NCI-H524 (cell line): ENCODE measurements at regions not wholly inside any gene's neighbourhood (a gene's known extent, or its start where the extent isn't known, plus 50 kb on each side); places are given as distances from the start of the nearest gene placed in this dataset.
"Not testable (repeated sequence)": the region's sequence is repeated elsewhere in the genome, so short reads cannot be mapped to it uniquely, and the experiment has no call there.

ENCODE experiments used
- DNase-seq, 2 experiments: peaks; one replicate each; lab custom pipeline; 2025; lab: John Stamatoyannopoulos, UW

DNA sequence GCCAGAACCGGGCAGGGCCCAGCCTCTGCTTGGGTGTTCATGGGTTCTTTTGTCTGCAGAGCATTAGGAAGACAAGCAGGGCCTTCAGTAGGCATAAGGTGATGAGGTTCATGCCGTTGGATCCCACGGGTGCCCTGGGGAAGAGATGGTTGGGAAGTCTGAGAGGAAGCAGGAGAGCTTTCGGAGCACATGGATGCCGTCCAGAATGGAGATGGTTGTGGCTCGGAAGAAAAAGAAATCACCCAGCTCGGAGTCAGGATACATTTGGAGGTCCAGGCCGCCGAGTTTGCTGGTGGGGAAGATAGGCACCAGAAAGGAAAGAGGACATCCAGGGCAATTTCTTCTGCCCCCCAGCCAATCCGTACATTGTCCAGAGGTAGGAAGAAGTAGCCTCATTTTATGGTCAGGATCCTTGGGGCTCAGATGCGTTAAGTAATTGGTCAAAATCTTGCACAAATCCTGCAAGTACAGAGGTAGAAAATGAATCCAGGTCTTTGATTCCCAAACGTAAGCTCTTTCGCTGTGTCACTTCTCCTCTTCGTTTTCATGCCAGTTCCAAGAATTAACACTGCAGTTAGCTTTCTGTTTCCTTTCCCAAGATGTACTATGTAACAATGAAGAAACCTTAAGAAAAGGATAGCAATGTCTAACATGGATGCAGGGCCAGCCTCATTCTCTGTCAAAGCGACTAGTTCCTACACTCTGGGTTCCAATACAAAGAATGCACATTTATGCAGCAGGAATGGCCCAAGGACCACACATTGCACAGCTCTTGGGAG lies 147.8 kb upstream of the KLF6 start:
- no peak for DNase-seq

DNA sequence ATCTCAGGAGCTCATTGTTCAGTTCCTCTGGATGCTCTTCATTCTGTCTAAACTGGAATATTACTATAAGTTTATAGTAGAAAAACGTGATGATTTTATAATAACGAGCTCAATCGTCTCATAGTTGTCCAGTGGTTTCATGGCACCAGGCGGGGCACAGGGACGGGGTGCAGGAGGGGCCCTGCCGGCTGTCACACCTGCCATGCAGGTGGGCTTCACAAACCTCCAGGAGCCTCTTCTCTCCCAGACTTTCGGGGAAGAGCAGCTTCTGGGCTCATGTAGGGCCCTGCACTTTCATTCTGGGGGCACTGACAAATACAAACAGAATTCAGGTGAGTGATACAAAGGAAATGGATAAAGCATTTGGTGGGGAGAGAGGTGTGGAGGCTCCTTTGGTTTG lies 146.9 kb upstream of the KLF6 start:
- no peak for DNase-seq

- DNase-seq = no peak
Observed at GRCh38 chr10:3931224-3931623, 146.2 kb upstream of the KLF6 start.

DNA sequence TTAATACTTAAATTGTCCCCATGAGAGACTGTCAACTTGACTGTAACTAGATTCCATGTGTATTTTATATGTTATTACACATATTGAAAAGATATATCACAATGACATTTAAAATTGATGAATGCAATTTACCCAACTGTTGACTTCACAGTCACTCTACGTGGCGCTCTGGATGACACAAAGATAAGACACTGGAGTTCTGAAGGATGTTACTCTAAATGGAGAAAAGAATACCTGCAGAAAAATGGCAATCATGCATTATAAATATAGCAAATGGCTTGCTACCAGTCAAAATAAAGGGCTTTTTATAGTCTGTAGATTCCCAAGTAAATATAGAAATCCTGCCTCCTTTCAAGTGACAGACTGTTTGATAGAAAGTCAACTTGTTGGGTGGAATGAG lies 143.6 kb upstream of the KLF6 start:
- no peak for DNase-seq

- DNase-seq = no peak
Observed at GRCh38 chr10:3928078-3928477, 143.1 kb upstream of the KLF6 start.

GRCh38 chr10:3926675-3927525 lies 141.9 kb upstream of the KLF6 start:
- DNase-seq = no peak

- DNase-seq = no peak
Observed at GRCh38 chr10:3926258-3926657, 141.2 kb upstream of the KLF6 start.

DNA sequence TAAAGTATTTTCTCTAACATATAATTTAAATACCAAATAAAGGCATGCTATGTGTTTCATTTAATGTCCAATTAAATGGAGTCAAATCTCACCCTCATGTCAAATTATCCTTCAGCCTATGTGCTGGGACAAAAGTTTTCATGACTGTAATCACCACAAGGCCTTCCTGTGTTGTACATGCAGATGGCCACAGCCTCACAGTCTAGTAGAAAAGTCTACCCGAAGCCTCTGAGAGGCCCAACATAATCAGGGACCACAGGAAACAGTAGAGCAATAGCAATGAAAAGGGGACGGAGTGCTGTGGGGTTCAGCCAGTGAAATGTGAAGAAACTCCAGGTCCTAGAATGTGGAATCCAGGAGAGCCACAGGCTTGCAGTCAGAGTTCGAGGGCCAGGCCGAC lies 140.2 kb upstream of the KLF6 start:
- DNase-seq = no peak

DNA sequence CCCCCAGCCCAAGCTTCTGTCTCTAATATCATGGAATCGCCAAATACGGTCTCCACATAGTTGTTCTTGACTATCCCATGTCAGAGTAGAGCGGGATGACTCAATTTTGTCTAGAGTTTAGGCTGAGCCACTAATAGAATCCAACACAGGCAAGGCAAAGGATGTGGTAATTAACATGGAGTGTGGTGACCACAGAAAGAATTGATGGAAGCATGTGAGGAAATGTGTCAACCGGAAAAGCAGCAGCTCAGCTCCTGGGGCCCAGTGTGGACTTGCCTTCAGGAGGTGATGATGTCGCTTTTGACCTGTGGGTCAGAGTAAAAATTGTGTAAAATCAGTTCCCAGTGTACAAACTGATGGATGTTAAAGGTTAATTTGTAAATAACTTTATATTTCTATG lies 139.3 kb upstream of the KLF6 start:
- DNase-seq = no peak

- no peak for DNase-seq
Observed at GRCh38 chr10:3923033-3923432, 138.0 kb upstream of the KLF6 start.

DNA sequence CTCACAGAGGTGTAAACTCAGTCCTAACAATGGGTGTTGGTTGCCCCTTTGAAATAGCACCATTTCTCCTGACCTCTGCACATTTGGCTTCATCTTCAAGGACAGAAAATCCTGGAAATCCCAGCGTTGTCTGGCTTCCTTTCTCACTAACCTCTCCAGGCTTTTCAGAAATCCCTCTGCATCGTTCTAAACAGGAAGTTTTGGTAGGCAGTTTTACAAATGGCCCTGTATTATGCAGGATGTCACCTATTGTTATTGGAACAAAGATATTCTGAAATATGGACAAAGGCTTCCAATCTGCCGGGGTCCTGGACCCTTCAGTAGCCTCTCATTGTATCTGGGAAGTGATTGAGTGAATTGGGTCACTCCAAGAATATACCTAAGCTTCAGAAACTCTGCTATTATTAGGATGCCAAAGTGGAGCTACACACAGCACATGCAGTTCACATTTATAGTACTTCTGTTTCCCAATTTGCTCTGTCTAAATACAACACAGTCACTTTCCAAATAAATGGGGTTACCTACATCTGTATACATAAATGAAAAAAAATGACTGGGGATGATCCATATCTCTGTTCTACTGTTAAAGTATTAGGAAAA lies 134.8 kb upstream of the KLF6 start:
- no peak for DNase-seq

- DNase-seq = not testable (repeated sequence)
Observed at GRCh38 chr10:3917392-3917791, 132.4 kb upstream of the KLF6 start.

- no peak for DNase-seq
Observed at GRCh38 chr10:3914733-3915132, 129.7 kb upstream of the KLF6 start.

DNA sequence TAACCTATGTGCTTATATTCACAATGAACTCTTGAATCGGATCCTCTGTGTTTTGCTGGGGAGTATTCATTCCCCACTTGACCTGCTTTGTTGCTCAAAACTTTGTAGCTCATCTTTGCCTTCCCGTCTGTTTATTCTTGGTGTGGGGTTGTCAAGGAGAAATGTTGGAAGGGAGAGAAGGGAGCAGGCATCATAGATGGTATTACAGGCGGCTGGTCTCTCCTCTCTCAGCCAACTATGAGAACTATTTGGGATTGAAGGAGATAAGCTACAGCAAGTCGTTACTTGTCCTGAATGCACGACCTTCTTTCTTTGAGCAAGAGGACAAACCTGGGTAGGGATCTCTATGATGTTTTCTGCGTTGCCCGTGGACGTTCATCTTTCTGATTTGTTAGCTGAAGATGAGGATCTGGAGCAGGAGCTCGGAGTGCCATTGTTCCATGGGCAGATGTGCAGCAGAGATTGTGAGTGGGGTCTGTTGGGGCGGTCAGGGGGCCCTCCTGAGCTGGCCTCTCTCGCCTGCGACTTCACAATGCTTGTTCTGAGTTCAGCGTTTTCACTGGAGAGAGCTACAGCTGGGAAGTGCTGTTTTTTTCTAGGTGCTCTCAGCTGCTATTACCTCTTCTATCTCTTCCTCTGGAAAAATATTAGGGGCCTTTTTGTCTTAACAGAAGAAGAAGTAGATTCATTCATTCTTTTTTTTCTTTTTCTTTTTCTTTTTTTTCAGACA lies 126.9 kb upstream of the KLF6 start:
- no peak for DNase-seq

DNA sequence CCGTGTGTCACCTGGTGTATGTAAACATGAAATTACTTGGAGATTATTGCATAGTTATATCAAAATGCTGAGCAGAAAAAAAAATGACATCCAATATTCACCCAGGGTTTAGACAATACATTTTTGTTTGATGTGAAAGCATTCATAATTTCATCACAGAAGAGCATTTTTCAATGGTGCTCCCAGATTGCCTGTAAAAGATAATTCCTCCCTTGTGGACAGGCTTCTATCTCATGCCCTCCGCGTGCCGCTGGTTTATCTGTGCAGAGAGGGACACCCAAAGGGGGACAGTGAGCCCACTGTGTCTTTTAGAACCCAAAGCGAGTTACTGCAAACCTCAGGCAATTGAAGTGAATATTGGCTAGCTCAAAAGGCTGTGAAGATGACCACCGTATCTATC lies 126.2 kb upstream of the KLF6 start:
- DNase-seq = no peak

DNA sequence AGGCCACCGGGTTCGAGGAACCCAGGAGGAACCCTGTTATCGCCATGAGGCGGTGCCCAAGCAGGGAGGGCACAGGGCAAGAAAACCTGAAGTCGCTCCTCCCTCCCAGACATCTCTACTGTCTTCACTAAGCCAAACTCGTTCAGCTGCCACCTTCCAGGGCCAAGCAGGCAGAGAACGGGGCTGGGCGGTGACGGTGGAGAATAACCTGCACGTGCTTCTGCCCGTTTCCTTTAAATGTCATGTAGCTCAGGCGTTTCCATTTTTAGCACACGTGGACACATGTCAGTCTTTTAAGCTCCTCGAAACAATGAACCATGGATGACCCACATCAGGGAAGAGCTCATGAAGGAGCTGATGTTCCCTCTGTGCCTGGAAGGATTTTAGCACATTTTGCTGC lies 124.3 kb upstream of the KLF6 start:
- DNase-seq = no peak

DNA sequence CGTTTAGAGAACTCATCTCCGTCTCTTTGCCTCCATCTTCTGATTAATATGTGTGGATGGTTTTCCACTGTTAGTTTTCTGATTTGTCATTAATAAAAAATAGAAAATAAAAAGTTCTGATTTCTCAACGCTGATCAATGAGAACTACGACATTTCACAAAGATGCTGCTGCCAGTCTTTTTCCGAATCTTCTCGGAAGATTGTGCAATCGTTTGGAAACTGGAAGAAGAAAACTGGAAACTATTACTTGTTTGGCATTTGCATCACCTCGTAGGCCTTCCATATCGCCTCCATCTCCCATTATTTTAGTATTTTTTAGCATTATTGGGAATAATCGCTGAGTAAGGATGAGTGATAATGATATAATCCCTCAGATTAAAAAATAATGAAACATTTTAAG lies 123.2 kb upstream of the KLF6 start:
- no peak for DNase-seq

DNA sequence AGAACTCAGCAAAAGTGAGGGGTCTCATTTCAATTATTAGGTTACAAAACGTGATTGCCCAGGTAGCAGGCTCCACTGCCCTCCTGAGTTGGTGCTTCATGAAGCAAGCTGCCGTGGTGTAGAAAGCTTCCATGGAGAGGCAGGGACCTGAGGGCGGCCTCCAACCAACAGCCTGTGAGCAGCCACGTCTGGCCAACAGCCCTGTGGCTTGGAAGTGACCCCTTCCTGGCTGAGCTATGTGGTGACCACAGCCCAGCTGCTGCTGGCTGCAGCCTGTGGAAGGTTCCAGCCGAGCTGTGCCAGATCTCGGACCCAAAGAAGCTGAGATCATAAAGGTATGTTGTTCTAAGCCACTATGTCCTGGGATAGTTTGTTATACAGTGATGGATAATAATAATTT lies 122.5 kb upstream of the KLF6 start:
- no peak for DNase-seq

- no peak for DNase-seq
Observed at GRCh38 chr10:3906511-3907111, 121.6 kb upstream of the KLF6 start.

GRCh38 chr10:3904419-3904960 lies 119.5 kb upstream of the KLF6 start:
- DNase-seq = no peak

GRCh38 chr10:3902809-3903410 lies 117.9 kb upstream of the KLF6 start:
- no peak for DNase-seq
